WTC11 (cell line): ENCODE measurements at regions not wholly inside any gene's neighbourhood (a gene's known extent, or its start where the extent isn't known, plus 50 kb on each side); places are given as distances from the start of the nearest gene placed in this dataset.

Source experiments
- ATAC-seq: fragments of 200-7000 bp; cut with Tn5 transposase; 2 replicates; pipeline ENCODE4 v1.10.0; 2021; ENCODE audit warnings: mild to moderate bottlenecking, moderate library complexity
- CTCF ChIA-PET: fragments of 300-600 bp; sonication (Branson Sonifier 250); formaldehyde crosslinking; loops from one replicate; lab custom pipeline; 2021; ENCODE audit warnings: antibody characterized with exemption; lab: Charles Lee
- POLR2A ChIA-PET: fragments of 350-600 bp; sonication (Branson Sonifier 250); formaldehyde crosslinking; loops from one replicate; lab custom pipeline; 2021; ENCODE audit warnings: antibody characterized with exemption; lab: Charles Lee
- DNase-seq: peaks from one replicate; pipeline ENCODE4 v3.0.0; 2021; ENCODE audit warnings: low spot score
- H3K27ac Mint-ChIP-seq: 2 replicates; pipeline ENCODE4 v1.8.0; 2021; ENCODE audit warnings: mixed read lengths
- H3K27me3 Mint-ChIP-seq: 2 replicates; pipeline ENCODE4 v1.8.0; 2021; ENCODE audit warnings: low read depth, mild to moderate bottlenecking, moderate library complexity, mixed read lengths
- H3K36me3 Mint-ChIP-seq: 2 replicates; pipeline ENCODE4 v1.8.0; 2021; ENCODE audit warnings: mixed read lengths
- H3K4me1 Mint-ChIP-seq: 2 replicates; pipeline ENCODE4 v1.8.0; 2022; ENCODE audit warnings: mixed read lengths
- H3K4me3 Mint-ChIP-seq: 2 replicates; pipeline ENCODE4 v1.8.0; 2021; ENCODE audit warnings: mild to moderate bottlenecking, moderate library complexity, mixed read lengths
- H3K9me3 Mint-ChIP-seq: 2 replicates; pipeline ENCODE4 v1.8.0; 2021; ENCODE audit warnings: mixed read lengths
- ATF1 ChIP-seq: sonication (generic); formaldehyde crosslinking; IDR thresholded peaks from 2 replicates; pipeline ENCODE4 v1.8.1; 2023; ENCODE audit warnings: mild to moderate bottlenecking, moderate library complexity, missing genetic modification reagents
- CTCF ChIP-seq: fragments of 200-600 bp; IDR thresholded peaks from 2 replicates; pipeline ENCODE4 v1.8.0; 2022; ENCODE audit warnings: antibody characterized with exemption
- FOXP4 ChIP-seq: sonication (generic); formaldehyde crosslinking; IDR thresholded peaks from 2 replicates; pipeline ENCODE4 v1.8.0; 2022; ENCODE audit warnings: mild to moderate bottlenecking, missing genetic modification reagents
- JAZF1 ChIP-seq: fragments of 250-450 bp; sonication (Bioruptor Pico); IDR thresholded peaks from 2 replicates; pipeline ENCODE4 v1.9.0; 2021; ENCODE audit warnings: moderate library complexity, mild to moderate bottlenecking, inconsistent platforms
- MAX ChIP-seq: sonication (generic); formaldehyde crosslinking; IDR thresholded peaks from 2 replicates; pipeline ENCODE4 v1.8.0; 2022; ENCODE audit warnings: mild to moderate bottlenecking, missing genetic modification reagents
- MLX ChIP-seq: sonication (generic); formaldehyde crosslinking; IDR thresholded peaks from 2 replicates; pipeline ENCODE4 v1.8.1; 2023; ENCODE audit warnings: mild to moderate bottlenecking, missing genetic modification reagents, moderate library complexity
- OVOL2 ChIP-seq: fragments of 250-450 bp; sonication (Bioruptor Pico); IDR thresholded peaks from 2 replicates; pipeline ENCODE4 v1.9.0; 2021; ENCODE audit warnings: mild to moderate bottlenecking, borderline replicate concordance
- RELA ChIP-seq: sonication (generic); formaldehyde crosslinking; IDR thresholded peaks from 2 replicates; pipeline ENCODE4 v1.8.1; 2022; ENCODE audit warnings: missing genetic modification reagents, mild to moderate bottlenecking, borderline replicate concordance
- STAT6 ChIP-seq: sonication (generic); formaldehyde crosslinking; conservative IDR thresholded peaks from 2 replicates; pipeline ENCODE4 v1.8.1; 2023; ENCODE audit warnings: mild to moderate bottlenecking, low read depth, missing genetic modification reagents, moderate library complexity
- TP53 ChIP-seq: sonication (generic); formaldehyde crosslinking; IDR thresholded peaks from 2 replicates; pipeline ENCODE4 v1.8.1; 2023; ENCODE audit warnings: mild to moderate bottlenecking, missing genetic modification reagents
- USF1 ChIP-seq: sonication (generic); formaldehyde crosslinking; IDR thresholded peaks from 2 replicates; pipeline ENCODE4 v1.8.0; 2022; ENCODE audit warnings: mild to moderate bottlenecking, missing genetic modification reagents
- ZBTB21 ChIP-seq: sonication (generic); formaldehyde crosslinking; IDR thresholded peaks from 2 replicates; pipeline ENCODE4 v1.8.1; 2023; ENCODE audit warnings: mild to moderate bottlenecking, missing genetic modification reagents, borderline replicate concordance
- ZMAT4 ChIP-seq: fragments of 250-450 bp; sonication (Bioruptor Pico); IDR thresholded peaks from 2 replicates; pipeline ENCODE4 v1.9.0; 2021; ENCODE audit warnings: mild to moderate bottlenecking
- ZNF532 ChIP-seq: fragments of 250-450 bp; sonication (Bioruptor Pico); IDR thresholded peaks from 2 replicates; pipeline ENCODE4 v1.9.0; 2021; ENCODE audit warnings: mild to moderate bottlenecking, borderline replicate concordance

- no peak for TF ChIP-seq STAT6 (CRISPR knock-in tag)
- no peak for TF ChIP-seq ZNF532 (CRISPR knock-in tag)
- no peak for TF ChIP-seq TP53
- TF ChIP-seq, all 79 proteins: peak for 0
Observed at GRCh38 chr5:35438288-35438687, 179.4 kb upstream of the SPEF2 start (continued).

- Mint-ChIP-seq H3K4me3 (no peak overlapping the region), H3K27ac (no peak overlapping the region), H3K27me3 (no peaks in the 10 kb centered on the region), H3K4me1 (no peaks in the 10 kb centered on the region), H3K9me3 (no peaks in the 10 kb centered on the region), H3K36me3 (no peaks in the 10 kb centered on the region)
- ChIA-PET POLR2A (no interaction called here), CTCF (interaction anchor here (0.6 to 2.0 kb wide), 18 partner anchors 10 to 489 kb away, joined by 3 to 16 read pairs (median 5); partner anchors contain the start of gene PRLR)
- no peak for DNase-seq
- TF ChIP-seq CTCF: peak; percentile 48; the same call in 1 of the 2 replicates
- TF ChIP-seq FOXP4 (CRISPR knock-in tag): no peak
- TF ChIP-seq MLX: no peak
- peak; percentile 56 for ATAC-seq
Observed at GRCh38 chr5:35436400-35437057, 181.1 kb upstream of the SPEF2 start.

- Mint-ChIP-seq H3K4me3 (no peak overlapping the region), H3K36me3 (no peaks in the 10 kb centered on the region), H3K27ac (no peak overlapping the region), H3K9me3 (no peaks in the 10 kb centered on the region), H3K27me3 (no peaks in the 10 kb centered on the region), H3K4me1 (peaks cover 3% of the 10 kb centered on the region; the same call in 1 of the 2 replicates)
- DNase-seq (no peak), ATAC-seq (no peak)
- CTCF ChIA-PET: interaction anchor here (0.6 kb wide), 2 partner anchors 169 to 488 kb away, joined by 3 to 5 read pairs; no protein-coding TSS in a partner anchor
- POLR2A ChIA-PET: no interaction called here
- no peak for TF ChIP-seq USF1
- no peak for TF ChIP-seq RELA
- TF ChIP-seq JAZF1: no peak
- no peak for TF ChIP-seq OVOL2
- no peak for TF ChIP-seq ZMAT4
- no peak for TF ChIP-seq ZBTB21 (CRISPR knock-in tag)
- no peak for TF ChIP-seq MAX (CRISPR knock-in tag)
- TF ChIP-seq ATF1 (CRISPR knock-in tag): no peak
Observed at GRCh38 chr5:35430381-35431162, 187.1 kb upstream of the SPEF2 start.
